H1 (cell line): ENCODE measurements at regions not wholly inside any gene's neighbourhood (a gene's known extent, or its start where the extent isn't known, plus 50 kb on each side); places are given as distances from the start of the nearest gene placed in this dataset.

Experiments
- CTCF ChIA-PET: fragments of 300-600 bp; sonication (Branson Sonifier 250); formaldehyde crosslinking; loops from one replicate; lab custom pipeline; 2021; ENCODE audit not compliant: partially characterized antibody; lab: Charles Lee
- POLR2A ChIA-PET: fragments of 300-600 bp; sonication (Branson Sonifier 250); formaldehyde crosslinking; loops from one replicate; lab custom pipeline; 2021; ENCODE audit warnings: inconsistent platforms; ENCODE audit not compliant: partially characterized antibody; lab: Charles Lee
- DNase-seq, 2 experiments: peaks; one replicate each; pipeline versions ENCODE4 v3.0.0 to v3.0.0-alpha.2; 2010 to 2022; ENCODE audit warnings: low spot score in 2 of 2, low read depth in 1 of 2, mixed read lengths in 1 of 2
- FAIRE-seq: peaks from 2 replicates; lab custom pipeline; 2011; peaks lifted over from hg19 to GRCh38; lab: Jason Lieb, UNC
- H2AFZ ChIP-seq: 2 replicates; pipeline ENCODE4 v1.8.1; 2012; ENCODE audit warnings: low read length, inconsistent platforms
- H2AK5ac ChIP-seq: 2 replicates; pipeline ENCODE4 v1.6.1; 2013; ENCODE audit warnings: low read depth, low read length
- H2BK120ac ChIP-seq: replicated peaks from 2 replicates; pipeline ENCODE3; 2013; ENCODE audit warnings: low read depth, low read length, inconsistent platforms
- H2BK12ac ChIP-seq: 2 replicates; pipeline ENCODE4 v1.6.1; 2013; ENCODE audit warnings: low read depth, low read length
- H2BK15ac ChIP-seq: 2 replicates; pipeline ENCODE4 v1.6.1; 2013; ENCODE audit warnings: low read length
- H2BK20ac ChIP-seq: 2 replicates; pipeline ENCODE4 v1.6.1; 2013; ENCODE audit warnings: low read length
- H2BK5ac ChIP-seq: 2 replicates; pipeline ENCODE4 v1.6.1; 2013; ENCODE audit warnings: low read depth, low read length
- H3K14ac ChIP-seq: 2 replicates; pipeline ENCODE4 v1.6.1; 2013; ENCODE audit warnings: inconsistent platforms; ENCODE audit not compliant: insufficient read length
- H3K18ac ChIP-seq: 2 replicates; pipeline ENCODE4 v1.6.1; 2013; ENCODE audit warnings: low read length; ENCODE audit errors: extremely low read depth
- H3K23ac ChIP-seq: 2 replicates; pipeline ENCODE4 v1.6.1; 2013; ENCODE audit warnings: inconsistent platforms; ENCODE audit not compliant: insufficient read length
- H3K23me2 ChIP-seq: 2 replicates; pipeline ENCODE4 v1.6.1; 2013; ENCODE audit warnings: low read depth, low read length
- H3K27ac ChIP-seq: 2 replicates; pipeline ENCODE4 v1.6.1; 2011; ENCODE audit warnings: low read depth, low read length, inconsistent platforms
- H3K27me3 ChIP-seq, 4 experiments: replicated peaks in 1 of 4; 1 replicate in 1 of 4; 2 replicates in 3 of 4; pipeline versions ENCODE4 v1.6.1 to v1.8.1; 2011 to 2013; ENCODE audit warnings: low read length in 3 of 4, mild to moderate bottlenecking in 3 of 4, inconsistent platforms in 2 of 4, mixed read lengths in 2 of 4, moderate library complexity in 1 of 4; ENCODE audit not compliant: control insufficient read depth in 3 of 4, insufficient read depth in 3 of 4; ENCODE audit errors: extremely low read depth in 1 of 4
- H3K36me3 ChIP-seq, 4 experiments: 2 replicates each; pipeline versions ENCODE4 v1.6.1 to v1.8.1; 2011 to 2013; ENCODE audit warnings: mild to moderate bottlenecking in 4 of 4, low read length in 3 of 4, moderate library complexity in 2 of 4, control low read depth in 1 of 4, inconsistent platforms in 1 of 4; ENCODE audit not compliant: insufficient read depth in 4 of 4, control insufficient read depth in 2 of 4
- H3K4ac ChIP-seq: replicated peaks from 2 replicates; pipeline ENCODE3; 2013; ENCODE audit warnings: low read length, low read depth, mixed read lengths, inconsistent platforms; ENCODE audit not compliant: insufficient read length
- H3K4me1 ChIP-seq, 4 experiments: replicated peaks in 1 of 4; 1 replicate in 1 of 4; 2 replicates in 3 of 4; pipeline versions ENCODE4 v1.6.1 to v1.8.1; 2011 to 2013; ENCODE audit warnings: low read length in 3 of 4, inconsistent platforms in 2 of 4, mixed read lengths in 1 of 4; ENCODE audit not compliant: insufficient read depth in 4 of 4, control insufficient read depth in 3 of 4
- H3K4me2 ChIP-seq, 2 experiments: 2 replicates each; pipeline versions ENCODE4 v1.6.1 to v1.8.1; 2011 to 2013; ENCODE audit warnings: low read depth in 2 of 2, low read length in 2 of 2, control low read depth in 1 of 2, inconsistent platforms in 1 of 2, mild to moderate bottlenecking in 1 of 2; ENCODE audit not compliant: insufficient read depth in 1 of 2
- H3K4me3 ChIP-seq, 4 experiments: fragments of 200-600, 300-600 bp in 1 of 4; sonication (generic), shearing (Covaris generic), sonication (Bioruptor Twin) in 1 of 4; 2 replicates each; pipeline versions ENCODE4 v1.5.1 to v1.8.1; 2011 to 2016; ENCODE audit warnings: low read length in 4 of 4, low read depth in 3 of 4, control low read depth in 2 of 4, inconsistent platforms in 2 of 4, mild to moderate bottlenecking in 2 of 4, mixed read lengths in 1 of 4, moderate library complexity in 1 of 4; ENCODE audit not compliant: insufficient read depth in 2 of 4; ENCODE audit errors: extremely low read depth in 1 of 4
- H3K56ac ChIP-seq: replicated peaks from 2 replicates; pipeline ENCODE3; 2013; ENCODE audit warnings: low read depth, mild to moderate bottlenecking, mixed read lengths, low read length, inconsistent platforms; ENCODE audit not compliant: insufficient read length
- H3K79me1 ChIP-seq: 2 replicates; pipeline ENCODE4 v1.6.1; 2013; ENCODE audit warnings: low read depth, low read length, control low read depth
- H3K79me2 ChIP-seq, 2 experiments: 2 replicates each; pipeline versions ENCODE4 v1.6.1 to v1.8.1; 2012 to 2013; ENCODE audit warnings: low read length in 2 of 2, mild to moderate bottlenecking in 2 of 2, inconsistent platforms in 1 of 2; ENCODE audit not compliant: insufficient read depth in 2 of 2, control insufficient read depth in 1 of 2
- H3K9ac ChIP-seq, 4 experiments: replicated peaks in 1 of 4; 1 replicate in 1 of 4; 2 replicates in 3 of 4; pipeline versions ENCODE4 v1.6.1 to v1.8.1; 2011 to 2013; ENCODE audit warnings: low read depth in 3 of 4, low read length in 3 of 4, control low read depth in 2 of 4, mild to moderate bottlenecking in 2 of 4, moderate library complexity in 2 of 4, inconsistent platforms in 1 of 4; ENCODE audit errors: extremely low read depth in 1 of 4
- H3K9me3 ChIP-seq, 2 experiments: 2 replicates each; pipeline versions ENCODE4 v1.6.1 to v1.8.1; 2012 to 2013; ENCODE audit warnings: mild to moderate bottlenecking in 2 of 2, moderate library complexity in 2 of 2, control low read depth in 1 of 2, inconsistent platforms in 1 of 2, low read depth in 1 of 2, low read length in 1 of 2, mixed read lengths in 1 of 2; ENCODE audit not compliant: insufficient read depth in 2 of 2
- H4K20me1 ChIP-seq, 2 experiments: replicated peaks in 1 of 2; 2 replicates each; pipeline versions ENCODE3 to v1.8.1; 2011 to 2013; ENCODE audit warnings: inconsistent platforms in 2 of 2, low read length in 2 of 2, mild to moderate bottlenecking in 1 of 2; ENCODE audit not compliant: insufficient read depth in 2 of 2, control insufficient read depth in 1 of 2
- H4K5ac ChIP-seq: 2 replicates; pipeline ENCODE4 v1.6.1; 2013; ENCODE audit warnings: low read length, low read depth, mixed read lengths, inconsistent platforms; ENCODE audit not compliant: insufficient read length
- H4K8ac ChIP-seq: 2 replicates; pipeline ENCODE4 v1.8.0; 2013; ENCODE audit warnings: mild to moderate bottlenecking, moderate library complexity, low read length, inconsistent platforms; ENCODE audit not compliant: insufficient read depth; ENCODE audit errors: extremely low read depth
- H4K91ac ChIP-seq: replicated peaks from 2 replicates; pipeline ENCODE3; 2013; ENCODE audit warnings: low read length, mixed read lengths, inconsistent platforms; ENCODE audit not compliant: insufficient read length
- BACH1 ChIP-seq: IDR thresholded peaks from 2 replicates; pipeline ENCODE4 v1.6.1; 2012; ENCODE audit warnings: low read length, improper control_type of control experiment
- CTBP2 ChIP-seq: IDR thresholded peaks from 2 replicates; pipeline ENCODE4 v1.7.0; 2011; ENCODE audit warnings: borderline replicate concordance, mild to moderate bottlenecking, moderate library complexity, mixed read lengths, low read length; ENCODE audit not compliant: insufficient read depth, insufficient read length
- EGR1 ChIP-seq: IDR thresholded peaks from 2 replicates; pipeline ENCODE4 v1.6.1; 2011; ENCODE audit warnings: low read depth, low read length, borderline replicate concordance
- EP300 ChIP-seq, 2 experiments: IDR thresholded peaks; 1 replicate in 1 of 2; 2 replicates in 1 of 2; pipeline ENCODE4 v1.6.1; 2011 to 2012; ENCODE audit warnings: low read depth in 2 of 2, low read length in 2 of 2, mild to moderate bottlenecking in 2 of 2, borderline replicate concordance in 1 of 2, inconsistent platforms in 1 of 2, moderate library complexity in 1 of 2
- EZH2 ChIP-seq: fragments of 200-600 bp; sonication (generic); IDR thresholded peaks from 2 replicates; pipeline ENCODE4 v1.7.1; 2012; ENCODE audit warnings: low read depth, mild to moderate bottlenecking, moderate library complexity, low read length, inconsistent platforms; ENCODE audit not compliant: severe bottlenecking
- FOSL1 ChIP-seq: IDR thresholded peaks from 2 replicates; pipeline ENCODE4 v1.6.1; 2011; ENCODE audit warnings: mild to moderate bottlenecking, low read depth, low read length, moderate library complexity; ENCODE audit not compliant: insufficient read depth
- GTF2F1 ChIP-seq: IDR thresholded peaks from 2 replicates; pipeline ENCODE4 v1.6.1; 2012; ENCODE audit warnings: low read depth, low read length, improper control_type of control experiment, borderline replicate concordance
- HDAC2 ChIP-seq, 2 experiments: fragments of 300-600 bp in 1 of 2; sonication (generic) in 1 of 2; IDR thresholded peaks; 2 replicates each; pipeline ENCODE4 v1.6.1; 2011 to 2012; ENCODE audit warnings: low read depth in 2 of 2, low read length in 2 of 2, mild to moderate bottlenecking in 2 of 2, moderate library complexity in 2 of 2, borderline replicate concordance in 1 of 2, inconsistent platforms in 1 of 2
- JUN ChIP-seq: IDR thresholded peaks from 2 replicates; pipeline ENCODE4 v1.6.1; 2011; ENCODE audit warnings: low read depth, mild to moderate bottlenecking, improper control_type of control experiment, low read length
- KDM1A ChIP-seq: fragments of 200-600, 300-600 bp; sonication (generic); IDR thresholded peaks from 2 replicates; pipeline ENCODE4 v1.7.1; 2016; ENCODE audit warnings: mild to moderate bottlenecking, low read length, borderline replicate concordance
- KDM4A ChIP-seq: IDR thresholded peaks from one replicate; pipeline ENCODE4 v1.7.1; 2012; ENCODE audit warnings: low read depth, mild to moderate bottlenecking, moderate library complexity, low read length, inconsistent platforms; ENCODE audit not compliant: severe bottlenecking
- POLR2A ChIP-seq, 2 experiments: IDR thresholded peaks; 1 replicate in 1 of 2; 2 replicates in 1 of 2; pipeline ENCODE4 v1.6.1; 2011; ENCODE audit warnings: low read depth in 2 of 2, low read length in 2 of 2, mild to moderate bottlenecking in 2 of 2; ENCODE audit errors: control extremely low read depth in 1 of 2
- SIRT6 ChIP-seq: IDR thresholded peaks from one replicate; pipeline ENCODE4 v1.7.1; 2012; ENCODE audit warnings: low read length, inconsistent platforms
- WGBS, 2 experiments: shearing (Covaris generic) in 1 of 2; methylation state at CpG; one replicate each; pipeline versions ENCODE4 v1.1.6 to v1.1.7; 2013 to 2015; ENCODE audit warnings: low lambda C conversion rate in 2 of 2, mixed read lengths in 2 of 2, inconsistent platforms in 1 of 2, low coverage in 1 of 2, missing lambda C conversion rate in 1 of 2; ENCODE audit not compliant: insufficient replicate concordance in 2 of 2, insufficient coverage in 1 of 2, insufficient read length in 1 of 2; ENCODE audit errors: extremely low coverage in 1 of 2, missing lambda C conversion rate in 1 of 2; 5-methylcytosine and 5-hydroxymethylcytosine counted together
- TF ChIP-seq, protein P1 (sequence below): IDR thresholded peaks from 2 replicates; pipeline ENCODE4 v1.6.1; 2012; ENCODE audit warnings: inconsistent platforms

- Histone ChIP-seq H3K23me2 (no peaks in the 10 kb centered on the region), H2BK20ac (no peak overlapping the region), H3K27me3 (no peaks in the 10 kb centered on the region), H4K8ac (no peak overlapping the region), H3K18ac (no peak overlapping the region), H2AFZ (no peak overlapping the region), H2BK15ac (no peak overlapping the region), H4K5ac (no peak overlapping the region), H3K56ac (no peak overlapping the region), H3K4me2 (no peak overlapping the region), H2BK12ac (no peak overlapping the region), H4K91ac (no peak overlapping the region), H3K79me1 (no peaks in the 10 kb centered on the region), H3K79me2 (no peaks in the 10 kb centered on the region), H2AK5ac (no peak overlapping the region), H3K23ac (no peak overlapping the region), H3K9ac (no peak overlapping the region), H4K20me1 (no peaks in the 10 kb centered on the region), H3K27ac (no peak overlapping the region), H3K4me3 (no peak overlapping the region), H2BK5ac (no peak overlapping the region), H3K36me3 (no peaks in the 10 kb centered on the region), H2BK120ac (no peak overlapping the region), H3K9me3 (no peaks in the 10 kb centered on the region), H3K14ac (no peak overlapping the region), H3K4ac (no peak overlapping the region), H3K4me1 (no peaks in the 10 kb centered on the region)
- DNase-seq (no peak), FAIRE-seq (no peak)
- 97% methylated on average over 7 of the region's 7 CpGs; no CpG with 5 or more reads in 1 of the 2 experiments for WGBS, 2 experiments
- CTCF ChIA-PET: interaction anchor here (0.9 to 2.5 kb wide), 5 partner anchors 13 to 221 kb away, joined by 3 to 7 read pairs (median 3); no protein-coding TSS in a partner anchor
- POLR2A ChIA-PET: no interaction called here
- TF ChIP-seq POLR2A (IDR thresholded peaks at IDR 0.05; ENCODE audit: control extremely low read depth in 1 of 2, low read depth in 2 of 2, low read length in 2 of 2) (no peak), KDM4A (no peak), CTBP2 (no peak), EZH2 (no peak), KDM1A (no peak), BACH1 (no peak), HDAC2 (IDR thresholded peaks at IDR 0.05; ENCODE audit: borderline replicate concordance in 1 of 2, low read depth in 2 of 2, low read length in 2 of 2) (no peak), FOSL1 (no peak), GTF2F1 (no peak), SIRT6 (no peak), JUN (no peak), EP300 (IDR thresholded peaks at IDR 0.05; ENCODE audit: borderline replicate concordance in 1 of 2, low read depth in 2 of 2, low read length in 2 of 2) (no peak), EGR1 (no peak)
- TF ChIP-seq, protein P1, sequence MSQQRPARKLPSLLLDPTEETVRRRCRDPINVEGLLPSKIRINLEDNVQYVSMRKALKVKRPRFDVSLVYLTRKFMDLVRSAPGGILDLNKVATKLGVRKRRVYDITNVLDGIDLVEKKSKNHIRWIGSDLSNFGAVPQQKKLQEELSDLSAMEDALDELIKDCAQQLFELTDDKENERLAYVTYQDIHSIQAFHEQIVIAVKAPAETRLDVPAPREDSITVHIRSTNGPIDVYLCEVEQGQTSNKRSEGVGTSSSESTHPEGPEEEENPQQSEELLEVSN: no peak
These were observed 73.3 kb upstream of the CACNA1E start for GRCh38 chr1:181409981-181410380.
